T47D (cell line): ENCODE measurements at regions not wholly inside any gene's neighbourhood (a gene's known extent, or its start where the extent isn't known, plus 50 kb on each side); places are given as distances from the start of the nearest gene placed in this dataset.

ENCODE experiments used
- DNase-seq, 2 experiments: peaks; one replicate each; pipeline versions ENCODE4 v3.0.0 to v3.0.0-alpha.2; 2011 to 2012; ENCODE audit warnings: low read depth in 1 of 2, low spot score in 1 of 2
- JUND ChIP-seq: IDR thresholded peaks from 2 replicates; pipeline ENCODE4 v1.6.1; 2012; ENCODE audit warnings: low read depth
- in situ Hi-C: cut with HindIII; loops from 2 replicates; pipeline ENCODE4 v1.10.0; 2016; ENCODE audit warnings: low sequenced_read_pairs, low pct_unique_long_range_greater_than_20kb

DNA sequence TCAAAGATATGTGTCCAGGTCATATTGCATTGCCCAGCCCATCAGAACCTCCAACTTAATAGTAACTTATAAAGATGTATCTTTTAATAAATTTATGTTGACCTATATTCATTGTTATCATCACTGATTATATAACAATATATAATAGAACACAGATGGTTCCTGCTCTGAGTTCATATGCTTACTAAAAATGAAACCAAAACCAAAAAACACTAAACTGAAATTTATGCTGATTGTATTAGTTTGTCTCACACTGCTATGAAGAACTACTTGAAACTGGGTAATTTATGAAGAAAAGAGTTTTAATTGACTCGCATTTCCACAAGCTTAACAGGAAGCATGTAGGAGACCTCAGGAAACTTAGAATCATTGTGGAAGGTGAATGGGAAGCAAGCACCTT is 462.5 kb upstream of the TYRP1 start:
- no peak for TF ChIP-seq JUND
- in situ Hi-C loops = no loop called here
- no peak for DNase-seq

DNA sequence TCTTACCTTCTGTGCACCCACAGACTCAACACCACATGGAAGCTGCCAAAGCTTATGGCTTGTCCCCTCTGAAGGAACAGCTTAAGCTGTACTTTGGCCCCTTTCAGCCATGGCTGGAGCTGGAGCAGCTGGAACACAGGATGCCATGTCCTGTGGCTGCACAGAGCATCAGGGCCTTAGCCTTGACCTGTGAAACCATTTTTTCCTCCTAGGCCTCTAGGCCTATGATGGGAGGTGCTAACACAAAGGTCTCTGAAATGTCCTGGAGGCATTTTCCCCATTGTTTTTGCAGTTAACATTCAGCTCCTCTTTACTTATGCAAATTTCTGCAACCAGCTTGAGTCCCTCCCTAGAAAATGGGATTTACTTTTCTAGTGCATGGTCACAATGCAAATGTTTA is 461.4 kb upstream of the TYRP1 start:
- in situ Hi-C loops = no loop called here
- no peak for TF ChIP-seq JUND
- no peak for DNase-seq

DNA sequence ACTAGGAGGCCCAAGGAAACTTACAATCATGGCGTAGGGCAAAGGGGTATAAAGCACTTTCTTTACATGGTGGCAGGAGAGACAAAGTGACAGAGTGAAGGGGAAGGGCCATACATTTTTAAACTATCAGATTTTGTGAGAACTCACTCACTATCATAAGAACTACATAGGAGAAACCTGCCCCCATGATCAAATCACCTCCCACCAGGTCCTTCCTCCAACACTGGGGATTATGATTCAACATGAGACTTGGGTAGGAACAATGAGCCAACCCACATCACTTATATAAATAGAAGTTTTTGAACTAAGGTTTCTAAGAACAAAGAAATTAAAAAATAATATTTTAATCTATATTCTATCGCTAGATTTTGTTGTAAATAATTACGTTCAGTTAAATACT is 460.3 kb upstream of the TYRP1 start:
- DNase-seq = no peak
- no peak for TF ChIP-seq JUND
- in situ Hi-C loops = no loop called here

DNA sequence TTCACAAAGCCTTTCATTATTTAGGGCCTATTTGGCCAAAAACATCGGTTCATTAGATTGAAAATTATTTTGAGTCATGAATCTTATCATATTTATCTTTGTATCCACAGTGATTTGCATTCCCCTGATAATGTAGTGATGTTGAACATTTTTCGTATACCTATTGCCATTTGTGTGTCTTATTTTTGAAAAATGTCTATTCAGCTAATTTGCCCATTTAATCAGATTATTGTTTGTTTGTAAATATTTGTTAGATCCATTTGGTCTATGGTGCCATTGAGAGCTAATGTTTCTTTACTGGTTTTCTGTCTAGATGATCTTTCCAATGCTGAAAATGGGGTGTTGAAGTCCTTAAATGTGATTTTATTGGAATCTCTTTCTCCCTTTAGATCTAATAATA is 439.2 kb upstream of the TYRP1 start:
- in situ Hi-C loops = no loop called here

DNA sequence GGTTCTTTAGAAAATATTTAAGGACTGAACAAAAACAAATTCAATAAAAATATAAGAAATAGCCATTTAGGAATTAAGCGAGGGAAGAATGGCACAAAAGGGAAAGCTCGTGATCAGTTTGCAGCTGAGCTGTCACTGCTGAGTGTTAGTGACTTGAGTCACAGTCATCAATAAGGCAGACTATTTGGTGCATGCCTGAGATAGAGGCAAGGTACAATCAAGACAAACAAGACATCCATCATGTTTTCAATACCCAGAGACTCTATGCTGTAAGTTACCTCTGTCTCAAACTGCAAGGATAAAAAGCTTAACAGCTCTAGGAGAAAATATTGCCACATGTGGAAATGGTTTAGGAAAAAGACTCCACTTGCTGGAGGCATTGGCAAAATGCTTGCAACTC is 426.4 kb upstream of the TYRP1 start:
- no peak for TF ChIP-seq JUND
- no peak for DNase-seq
- in situ Hi-C loops = no loop called here

More for the DNA sequence above, 439.2 kb upstream of the TYRP1 start:
- no peak for TF ChIP-seq JUND
- no peak for DNase-seq

DNA sequence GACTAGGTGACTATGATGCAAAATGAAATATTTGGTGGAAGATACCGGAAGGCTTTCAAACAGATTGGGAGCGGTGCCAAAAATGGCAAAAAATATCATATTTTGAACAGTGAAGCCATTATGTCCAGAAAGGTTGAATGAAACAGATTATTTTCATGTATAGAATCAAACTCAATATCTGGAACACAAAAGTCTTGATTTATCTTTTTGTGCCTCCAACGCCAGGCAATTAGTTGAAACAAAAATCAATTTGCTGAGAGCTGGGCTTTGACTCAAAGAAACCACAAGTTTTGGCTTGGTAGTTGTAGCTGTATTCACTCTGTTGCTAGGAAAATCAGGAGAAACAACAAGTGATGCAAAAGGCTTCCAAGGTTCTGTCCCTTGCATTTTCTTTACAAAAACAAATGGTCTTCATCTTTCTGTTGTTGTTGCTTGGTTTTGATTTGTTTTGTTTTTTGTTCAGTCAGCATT is 421.7 kb upstream of the TYRP1 start:
- DNase-seq = no peak
- in situ Hi-C loops = no loop called here
- TF ChIP-seq JUND = no peak

DNA sequence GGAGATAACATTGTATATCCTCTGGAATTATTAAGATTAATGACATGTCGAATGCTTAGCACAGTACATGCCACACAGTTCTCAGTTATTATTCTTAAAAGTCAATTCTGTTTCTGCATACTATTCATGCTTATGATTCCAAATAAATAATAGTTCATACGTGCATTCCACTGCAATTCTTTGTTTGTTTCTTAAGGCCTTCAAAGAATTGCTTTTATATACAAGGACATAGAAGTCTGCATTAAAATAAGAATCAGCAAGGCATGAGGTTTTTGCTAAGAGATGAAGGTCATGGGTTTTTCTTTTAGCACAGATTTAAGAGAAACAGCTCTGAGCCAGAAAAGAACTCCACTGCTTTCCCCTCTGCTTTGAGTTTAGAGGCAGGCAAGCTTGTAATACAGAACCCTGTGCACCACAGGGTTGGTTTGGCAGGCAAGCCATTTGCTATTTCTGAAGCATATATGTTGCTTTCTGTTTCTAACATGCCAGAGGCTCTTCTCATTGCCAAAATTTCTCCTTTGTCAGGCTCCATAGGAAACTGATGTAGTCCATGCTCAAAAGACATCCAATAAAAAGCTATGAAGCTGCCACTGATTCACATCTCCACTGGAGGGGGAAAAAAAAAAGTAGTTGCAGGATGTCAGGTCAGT is 420.6 kb upstream of the TYRP1 start:
- no peak for TF ChIP-seq JUND
- DNase-seq = no peak
- in situ Hi-C loops = no loop called here

DNA sequence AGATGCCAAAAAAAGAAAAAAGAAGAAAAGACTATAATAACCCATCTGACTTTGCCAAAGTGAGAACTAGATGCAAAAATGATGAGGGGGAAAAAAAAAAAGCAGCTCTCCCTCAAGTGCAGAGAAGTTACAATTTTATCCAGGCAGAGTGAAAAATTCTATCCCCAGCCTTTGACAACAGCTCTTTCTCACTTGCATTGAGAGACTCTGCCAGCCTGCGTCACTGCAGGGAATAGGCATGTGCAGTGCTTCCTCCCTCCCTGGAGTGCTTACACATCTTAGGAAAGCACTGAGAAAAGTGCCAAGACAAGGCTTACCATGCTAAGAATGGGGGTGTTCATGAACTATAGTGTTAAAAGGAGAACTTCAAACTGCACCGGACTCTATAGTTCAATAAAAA is 418.6 kb upstream of the TYRP1 start:
- peak in 1 of 2 experiments; percentile 3 for DNase-seq
- no peak for TF ChIP-seq JUND
- in situ Hi-C loops = no loop called here

DNA sequence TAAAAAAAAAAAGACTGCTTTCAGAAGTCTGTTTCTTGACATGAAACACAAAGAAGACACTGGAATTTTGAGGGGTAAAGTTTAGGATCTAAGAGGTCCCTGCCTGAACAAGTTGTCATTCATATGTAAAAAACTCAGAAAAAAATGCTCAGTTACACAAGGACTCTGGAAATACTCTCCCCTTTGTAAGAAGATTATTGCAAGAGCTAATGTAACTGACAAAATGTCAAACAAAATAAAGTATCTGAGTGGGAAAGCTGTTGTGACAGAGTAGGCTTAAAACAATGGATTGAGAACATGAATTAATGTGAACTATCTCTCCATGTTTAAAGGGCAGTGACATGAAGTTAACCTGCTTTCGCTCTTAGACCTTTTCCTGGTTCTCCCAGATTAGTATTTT is 416.7 kb upstream of the TYRP1 start:
- DNase-seq = no peak
- no peak for TF ChIP-seq JUND
- in situ Hi-C loops = no loop called here

DNA sequence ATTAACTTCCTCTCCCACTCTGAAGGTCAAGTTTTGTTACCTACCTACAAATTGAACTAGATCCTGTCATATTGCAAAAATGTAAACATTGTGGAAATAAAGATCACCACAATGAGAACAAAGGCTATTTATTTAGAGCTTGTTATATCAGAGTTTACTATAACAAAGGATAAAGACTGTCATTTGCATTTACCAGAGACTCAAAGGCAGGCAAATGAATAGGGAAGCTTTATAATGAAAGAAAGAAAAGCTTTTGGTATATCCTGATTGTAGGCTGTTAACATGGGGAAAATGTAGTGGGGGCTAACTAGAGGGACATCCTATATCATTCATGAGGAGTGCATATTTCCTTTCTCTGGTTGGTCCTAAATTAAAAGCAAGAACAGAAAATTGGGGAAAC is 403.5 kb upstream of the TYRP1 start:
- in situ Hi-C loops = no loop called here
- DNase-seq = no peak
- TF ChIP-seq JUND = no peak

DNA sequence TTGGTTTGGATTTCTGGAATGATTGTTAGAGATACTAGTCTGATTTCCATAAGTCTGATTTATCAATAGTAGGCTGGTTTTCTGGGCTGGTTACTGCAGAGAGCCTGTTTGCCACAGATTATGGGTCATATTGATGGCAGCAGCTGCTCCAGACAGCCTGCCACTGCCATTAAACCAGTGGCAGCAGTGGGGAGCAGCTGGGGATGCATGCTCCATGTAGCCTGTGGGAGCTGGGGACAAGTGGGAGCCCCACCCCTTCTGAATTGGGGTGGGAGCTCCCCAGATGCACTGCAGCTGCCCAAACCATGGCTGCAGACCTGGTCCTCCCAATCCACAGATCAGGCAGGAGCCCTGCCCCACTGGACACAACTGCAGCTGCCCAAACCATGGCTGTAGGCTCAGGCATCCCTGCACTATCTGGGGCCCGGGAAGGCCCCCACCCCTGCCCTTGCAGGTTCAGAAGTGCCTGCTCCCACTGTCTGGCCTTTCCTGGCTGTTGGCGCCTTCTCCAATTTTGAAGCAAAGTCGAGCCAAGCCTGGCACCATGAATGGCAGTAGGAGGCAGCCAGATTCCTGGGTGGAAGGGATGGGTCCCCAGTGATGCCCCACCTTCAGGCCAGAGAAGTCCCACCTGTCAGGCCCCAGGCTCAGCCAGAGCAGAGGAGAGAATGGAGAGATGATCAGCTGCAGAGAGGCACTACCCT is 402.9 kb upstream of the TYRP1 start:
- no peak for DNase-seq
- TF ChIP-seq JUND = no peak
- in situ Hi-C loops = no loop called here

DNA sequence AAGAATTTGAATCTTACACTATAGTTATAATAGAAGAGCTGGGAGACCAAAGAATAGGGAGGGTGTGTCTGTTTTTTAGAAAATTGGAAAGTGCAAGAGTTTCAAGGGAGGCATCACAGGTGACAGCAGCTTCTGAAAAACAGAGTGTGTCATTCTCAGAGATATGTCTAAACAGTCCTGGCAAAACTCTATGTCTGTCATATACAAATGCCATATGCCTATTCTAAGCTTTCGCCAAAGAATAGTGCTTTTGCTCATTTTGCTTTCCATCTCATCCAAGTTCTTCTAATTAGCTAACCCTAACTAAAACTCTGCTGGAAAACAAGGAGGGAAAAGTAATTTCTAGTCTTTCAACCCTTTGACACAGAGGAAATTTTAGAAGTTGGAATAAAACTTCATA is 388.0 kb upstream of the TYRP1 start:
- DNase-seq = no peak
- in situ Hi-C loops = no loop called here

DNA sequence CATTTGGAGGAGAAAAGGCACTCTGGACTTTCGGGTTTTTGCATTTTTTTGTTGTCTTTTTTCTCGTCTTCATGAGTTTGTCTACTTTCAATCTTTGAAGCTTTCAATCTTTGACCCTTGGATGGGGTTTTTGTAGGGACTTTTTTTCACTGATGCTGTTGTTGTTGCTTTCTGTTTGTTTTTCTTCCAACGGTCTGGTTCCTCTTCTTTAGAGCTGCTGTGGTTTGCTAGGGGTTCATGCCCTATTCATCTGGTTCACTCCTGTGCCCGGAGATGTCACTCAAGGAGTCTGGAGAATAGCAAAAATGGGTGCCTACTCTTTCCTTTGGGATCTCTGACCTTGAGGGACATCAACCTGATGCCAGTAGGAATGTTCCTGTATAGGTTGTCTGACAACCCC is 378.6 kb upstream of the TYRP1 start:
- in situ Hi-C loops = no loop called here
- TF ChIP-seq JUND = no peak
- no peak for DNase-seq

More for the DNA sequence above, 388.0 kb upstream of the TYRP1 start:
- no peak for TF ChIP-seq JUND
